Panc1 (cell line): ENCODE measurements at regions not wholly inside any gene's neighbourhood (a gene's known extent, or its start where the extent isn't known, plus 50 kb on each side); places are given as distances from the start of the nearest gene placed in this dataset.

Experiments used
- ATAC-seq: fragments of 200-7000 bp; cut with Tn5 transposase; 2 replicates; pipeline ENCODE4 v1.9.1; 2020; ENCODE audit warnings: mild to moderate bottlenecking, moderate library complexity
- BruUV-seq: library from RNA; stranded (reverse); fragments of 400-500 nt; replicated peaks from 2 replicates; lab custom pipeline; 2021; lab: Mats Ljungman, UMichigan
- CTCF ChIA-PET: fragments of 300-600 bp; sonication (Branson Sonifier 250); formaldehyde crosslinking; loops from one replicate; lab custom pipeline; 2022; ENCODE audit warnings: antibody characterized with exemption; lab: Charles Lee
- POLR2A ChIA-PET: fragments of 300-600 bp; sonication (Branson Sonifier 250); formaldehyde crosslinking; loops from one replicate; lab custom pipeline; 2022; ENCODE audit warnings: antibody characterized with exemption; lab: Charles Lee
- DNase-seq: peaks from one replicate; pipeline ENCODE4 v3.0.0-alpha.2; 2010; ENCODE audit warnings: low read depth, low spot score
- H3K27ac ChIP-seq: 2 replicates; pipeline ENCODE4 v1.5.1; 2011; ENCODE audit warnings: mild to moderate bottlenecking, low read length, inconsistent platforms
- H3K27me3 ChIP-seq: fragments of 200-500 bp; sonication (Bioruptor generic); 2 replicates; pipeline ENCODE4 v1.6.0; 2014; ENCODE audit warnings: low read length, inconsistent platforms; ENCODE audit not compliant: control insufficient read depth, insufficient read depth
- H3K36me3 ChIP-seq: fragments of 200-500 bp; sonication (Bioruptor generic); 2 replicates; pipeline ENCODE4 v1.5.1; 2014; ENCODE audit warnings: inconsistent platforms, mild to moderate bottlenecking, low read length, moderate library complexity; ENCODE audit not compliant: control insufficient read depth, insufficient read depth
- H3K4me1 ChIP-seq: 2 replicates; pipeline ENCODE4 v1.5.1; 2011; ENCODE audit warnings: inconsistent platforms, mild to moderate bottlenecking, low read length, moderate library complexity; ENCODE audit not compliant: control insufficient read depth, insufficient read depth
- H3K4me3 ChIP-seq, 2 experiments: 2 replicates each; pipeline ENCODE4 v1.5.1; 2011 to 2012; ENCODE audit warnings: low read depth in 2 of 2, low read length in 2 of 2, mild to moderate bottlenecking in 2 of 2, inconsistent platforms in 1 of 2, moderate library complexity in 1 of 2
- H3K9me3 ChIP-seq: fragments of 200-500 bp; sonication (Bioruptor generic); 2 replicates; pipeline ENCODE4 v1.5.1; 2014; ENCODE audit warnings: low read depth, mild to moderate bottlenecking, inconsistent platforms, low read length, moderate library complexity; ENCODE audit not compliant: control insufficient read depth, insufficient read depth
- SIN3A ChIP-seq: IDR thresholded peaks from 2 replicates; pipeline ENCODE4 v1.6.1; 2012; ENCODE audit warnings: low read depth, mild to moderate bottlenecking, low read length, moderate library complexity, borderline replicate concordance; ENCODE audit not compliant: insufficient read depth
- TCF7L2 ChIP-seq: IDR thresholded peaks from 2 replicates; pipeline ENCODE4 v1.6.1; 2011; ENCODE audit warnings: mild to moderate bottlenecking, low read depth, low read length, inconsistent platforms
- in situ Hi-C: cut with HindIII; loops from 2 replicates; pipeline ENCODE4 v1.10.0; 2016; ENCODE audit warnings: low sequenced_read_pairs, low pct_unique_long_range_greater_than_20kb
- intact Hi-C: fragments of 100-400 bp; cut with micrococcal nuclease; formaldehyde crosslinking; loops from one replicate; pipeline ENCODE4 v1.10.0; 2022; ENCODE audit not compliant: unreplicated experiment
- TF ChIP-seq, protein P1 (sequence below): fragments of 450-650 bp; IDR thresholded peaks from 2 replicates; pipeline ENCODE4 v1.5.1; 2017; ENCODE audit warnings: mild to moderate bottlenecking
- TF ChIP-seq, protein P2 (sequence below), 2 experiments: IDR thresholded peaks; 2 replicates each; pipeline ENCODE4 v1.6.1; 2011 to 2012; ENCODE audit warnings: low read depth in 2 of 2, control low read depth in 1 of 2, low read length in 1 of 2, mild to moderate bottlenecking in 1 of 2, moderate library complexity in 1 of 2; ENCODE audit not compliant: insufficient read depth in 1 of 2

DNA sequence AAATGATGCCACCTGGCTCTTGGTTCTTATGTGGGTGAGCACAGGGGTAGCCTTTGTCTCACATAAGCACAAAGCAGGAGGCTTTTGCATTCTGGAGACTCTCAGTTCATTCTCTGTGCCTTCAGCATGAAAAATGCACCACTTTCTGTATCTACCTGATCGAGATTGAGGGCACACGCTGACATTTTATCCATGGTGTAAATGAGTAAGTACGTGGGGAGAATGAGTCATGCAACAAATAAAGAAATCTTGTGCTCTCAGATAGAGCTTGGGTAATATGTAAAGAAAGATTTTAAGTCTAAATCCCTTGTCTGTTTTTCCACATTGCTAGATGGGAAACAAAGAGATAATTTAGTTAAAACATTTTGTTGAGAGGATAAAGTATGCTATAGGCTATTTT, 607.2 kb upstream of the WWC1 start:
- BruUV-seq, result no TSS peak
- ATAC-seq, result no peak
- ChIA-PET POLR2A (no interaction called here), CTCF (no interaction called here)
- DNase-seq, result no peak
- intact Hi-C loops (no loop called here), in situ Hi-C loops (no loop called here)
- Histone ChIP-seq H3K9me3 (no peaks in the 10 kb centered on the region), H3K4me3 (no peak overlapping the region), H3K4me1 (no peaks in the 10 kb centered on the region), H3K36me3 (no peaks in the 10 kb centered on the region), H3K27me3 (no peaks in the 10 kb centered on the region), H3K27ac (no peak overlapping the region)
- TF ChIP-seq SIN3A, result no peak
- TF ChIP-seq, protein P1, sequence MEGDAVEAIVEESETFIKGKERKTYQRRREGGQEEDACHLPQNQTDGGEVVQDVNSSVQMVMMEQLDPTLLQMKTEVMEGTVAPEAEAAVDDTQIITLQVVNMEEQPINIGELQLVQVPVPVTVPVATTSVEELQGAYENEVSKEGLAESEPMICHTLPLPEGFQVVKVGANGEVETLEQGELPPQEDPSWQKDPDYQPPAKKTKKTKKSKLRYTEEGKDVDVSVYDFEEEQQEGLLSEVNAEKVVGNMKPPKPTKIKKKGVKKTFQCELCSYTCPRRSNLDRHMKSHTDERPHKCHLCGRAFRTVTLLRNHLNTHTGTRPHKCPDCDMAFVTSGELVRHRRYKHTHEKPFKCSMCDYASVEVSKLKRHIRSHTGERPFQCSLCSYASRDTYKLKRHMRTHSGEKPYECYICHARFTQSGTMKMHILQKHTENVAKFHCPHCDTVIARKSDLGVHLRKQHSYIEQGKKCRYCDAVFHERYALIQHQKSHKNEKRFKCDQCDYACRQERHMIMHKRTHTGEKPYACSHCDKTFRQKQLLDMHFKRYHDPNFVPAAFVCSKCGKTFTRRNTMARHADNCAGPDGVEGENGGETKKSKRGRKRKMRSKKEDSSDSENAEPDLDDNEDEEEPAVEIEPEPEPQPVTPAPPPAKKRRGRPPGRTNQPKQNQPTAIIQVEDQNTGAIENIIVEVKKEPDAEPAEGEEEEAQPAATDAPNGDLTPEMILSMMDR, result no peak

DNA sequence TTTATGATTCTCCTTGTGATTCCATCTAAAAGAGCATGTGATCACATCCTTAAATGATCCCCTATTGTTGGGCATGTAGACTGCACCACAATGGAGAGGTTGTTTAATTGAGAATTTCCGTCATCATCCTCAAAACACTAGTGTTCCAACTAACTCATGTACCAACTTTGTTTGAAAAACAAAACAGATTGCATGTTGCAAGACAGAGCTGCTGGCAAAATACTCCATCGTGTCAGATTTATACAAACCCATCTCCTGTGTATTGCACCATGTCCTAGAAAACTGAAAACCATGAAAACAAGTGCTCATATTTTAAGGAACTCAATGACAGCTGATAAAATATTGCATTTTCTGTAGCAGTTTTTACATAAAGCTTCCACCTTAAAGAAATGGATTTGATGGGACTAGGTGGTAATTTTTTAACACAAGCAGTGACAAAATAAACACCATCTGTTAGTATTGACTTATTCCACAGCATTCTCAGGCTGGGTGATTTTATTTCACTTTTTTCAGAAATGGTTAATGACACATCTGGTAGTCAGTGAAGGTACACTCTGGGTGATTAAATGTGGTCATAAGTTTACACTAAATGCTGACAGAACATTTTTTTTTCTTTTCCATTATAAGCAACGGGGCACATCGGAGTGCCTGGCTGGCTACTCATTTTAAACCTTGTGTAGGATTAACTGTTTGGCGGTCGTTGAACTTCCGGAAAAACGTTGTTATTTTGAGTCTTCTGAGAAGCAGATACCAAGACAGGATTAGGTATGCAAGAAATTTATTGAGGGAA, 602.9 kb upstream of the WWC1 start:
- TF ChIP-seq, protein P2, sequence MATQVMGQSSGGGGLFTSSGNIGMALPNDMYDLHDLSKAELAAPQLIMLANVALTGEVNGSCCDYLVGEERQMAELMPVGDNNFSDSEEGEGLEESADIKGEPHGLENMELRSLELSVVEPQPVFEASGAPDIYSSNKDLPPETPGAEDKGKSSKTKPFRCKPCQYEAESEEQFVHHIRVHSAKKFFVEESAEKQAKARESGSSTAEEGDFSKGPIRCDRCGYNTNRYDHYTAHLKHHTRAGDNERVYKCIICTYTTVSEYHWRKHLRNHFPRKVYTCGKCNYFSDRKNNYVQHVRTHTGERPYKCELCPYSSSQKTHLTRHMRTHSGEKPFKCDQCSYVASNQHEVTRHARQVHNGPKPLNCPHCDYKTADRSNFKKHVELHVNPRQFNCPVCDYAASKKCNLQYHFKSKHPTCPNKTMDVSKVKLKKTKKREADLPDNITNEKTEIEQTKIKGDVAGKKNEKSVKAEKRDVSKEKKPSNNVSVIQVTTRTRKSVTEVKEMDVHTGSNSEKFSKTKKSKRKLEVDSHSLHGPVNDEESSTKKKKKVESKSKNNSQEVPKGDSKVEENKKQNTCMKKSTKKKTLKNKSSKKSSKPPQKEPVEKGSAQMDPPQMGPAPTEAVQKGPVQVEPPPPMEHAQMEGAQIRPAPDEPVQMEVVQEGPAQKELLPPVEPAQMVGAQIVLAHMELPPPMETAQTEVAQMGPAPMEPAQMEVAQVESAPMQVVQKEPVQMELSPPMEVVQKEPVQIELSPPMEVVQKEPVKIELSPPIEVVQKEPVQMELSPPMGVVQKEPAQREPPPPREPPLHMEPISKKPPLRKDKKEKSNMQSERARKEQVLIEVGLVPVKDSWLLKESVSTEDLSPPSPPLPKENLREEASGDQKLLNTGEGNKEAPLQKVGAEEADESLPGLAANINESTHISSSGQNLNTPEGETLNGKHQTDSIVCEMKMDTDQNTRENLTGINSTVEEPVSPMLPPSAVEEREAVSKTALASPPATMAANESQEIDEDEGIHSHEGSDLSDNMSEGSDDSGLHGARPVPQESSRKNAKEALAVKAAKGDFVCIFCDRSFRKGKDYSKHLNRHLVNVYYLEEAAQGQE (IDR thresholded peaks at IDR 0.05; ENCODE audit: insufficient read depth in 1 of 2, low read depth in 2 of 2, low read length in 1 of 2), result no peak
- TF ChIP-seq TCF7L2, result no peak
- TF ChIP-seq, protein P1, result no peak
- POLR2A ChIA-PET, result no interaction called here

More for the DNA sequence above, 602.9 kb upstream of the WWC1 start:
- H3K27ac ChIP-seq, result no peak overlapping the region
- no peaks in the 10 kb centered on the region for H3K9me3 ChIP-seq
- H3K36me3 ChIP-seq, result no peaks in the 10 kb centered on the region
- CTCF ChIA-PET, result no interaction called here
- ATAC-seq (no peak), DNase-seq (no peak)
- BruUV-seq, result no TSS peak
- in situ Hi-C loops, result no loop called here
- no peak overlapping the region for H3K4me3 ChIP-seq
- intact Hi-C loops, result no loop called here
- H3K4me1 ChIP-seq, result no peaks in the 10 kb centered on the region
- no peaks in the 10 kb centered on the region for H3K27me3 ChIP-seq
